ENCODE measurements at regions not wholly inside any gene's neighbourhood (a gene's known extent, or its start where the extent isn't known, plus 50 kb on each side); places are given as distances from the start of the nearest gene placed in this dataset.

- peak overlapping the region in 1 of 4 donors; percentile 83 for H3K27ac ChIP-seq
- peaks cover 0 to 6% (median 4%) of the 10 kb centered on the region in 3 donors for H3K4me1 ChIP-seq
- TF ChIP-seq CTCF (IDR thresholded peaks at IDR 0.05): no peak
- H3K27me3 ChIP-seq: no peaks in the 10 kb centered on the region
- H3K36me3 ChIP-seq: no peaks in the 10 kb centered on the region
- no peak overlapping the region for H3K4me3 ChIP-seq
- ATAC-seq (no peak), FAIRE-seq (no peak), DNase-seq (no peak)
- no peaks in the 10 kb centered on the region for H3K9me3 ChIP-seq
- WGBS, 2 donors: 42 to 45% methylated on average over 7 of the region's 7 CpGs
- intact Hi-C loops (cut with DNase I): no loop called here
Measured at GRCh38 chr9:2243666-2244555, 228.8 kb downstream of the SMARCA2 start.

- FAIRE-seq (no peak), DNase-seq (no peak), ATAC-seq (no peak)
- H3K9me3 ChIP-seq: no peaks in the 10 kb centered on the region
- WGBS, 2 donors: 51 to 61% methylated on average over 6 of the region's 6 CpGs
- no peak overlapping the region for H3K27ac ChIP-seq
- TF ChIP-seq CTCF (IDR thresholded peaks at IDR 0.05): no peak
- intact Hi-C loops (cut with DNase I): no loop called here
- no peaks in the 10 kb centered on the region for H3K27me3 ChIP-seq
- no peak overlapping the region for H3K4me3 ChIP-seq
- no peaks in the 10 kb centered on the region for H3K36me3 ChIP-seq
- H3K4me1 ChIP-seq: peaks cover 0 to 8% (median 4%) of the 10 kb centered on the region in 3 donors
Measured at GRCh38 chr9:2247340-2247739, 232.2 kb downstream of the SMARCA2 start.

GRCh38 chr9:2248768-2249265, 233.7 kb downstream of the SMARCA2 start:
- no peaks in the 10 kb centered on the region for H3K27me3 ChIP-seq
- no peak overlapping the region for H3K27ac ChIP-seq
- 12 to 13% methylated on average over 1 of the region's 1 CpG for WGBS, 2 donors
- no peak for DNase-seq
- H3K9me3 ChIP-seq: no peaks in the 10 kb centered on the region
- H3K4me3 ChIP-seq: no peak overlapping the region
- no peak for TF ChIP-seq CTCF (IDR thresholded peaks at IDR 0.05)
- H3K36me3 ChIP-seq: no peaks in the 10 kb centered on the region
- FAIRE-seq: no peak
- intact Hi-C loops (cut with DNase I): no loop called here
- peak in 3 of 4 donors; percentile 62 to 79 (median 69) for ATAC-seq
- H3K4me1 ChIP-seq: peaks cover 0 to 8% (median 0%) of the 10 kb centered on the region in 3 donors

- DNase-seq: no peak
- intact Hi-C loops (cut with DNase I): no loop called here
Measured at GRCh38 chr9:2253636-2254580, 238.8 kb downstream of the SMARCA2 start.

More at GRCh38 chr9:2253636-2254580, 238.8 kb downstream of the SMARCA2 start:
- FAIRE-seq (no peak), ATAC-seq (peak in 2 of 4 donors; percentile 51 to 60)
- no peak overlapping the region for H3K4me3 ChIP-seq
- H3K9me3 ChIP-seq: no peaks in the 10 kb centered on the region
- peaks cover 0 to 2% (median 0%) of the 10 kb centered on the region in 3 donors for H3K4me1 ChIP-seq
- H3K36me3 ChIP-seq: no peaks in the 10 kb centered on the region
- H3K27me3 ChIP-seq: no peaks in the 10 kb centered on the region
- H3K27ac ChIP-seq: no peak overlapping the region
- 58 to 67% methylated on average over 8 of the region's 8 CpGs for WGBS, 2 donors
- no peak for TF ChIP-seq CTCF (IDR thresholded peaks at IDR 0.05)

All from pancreas (tissue), 10 donors.